HG03175 (cell line): ENCODE measurements at regions not wholly inside any gene's neighbourhood (a gene's known extent, or its start where the extent isn't known, plus 50 kb on each side); places are given as distances from the start of the nearest gene placed in this dataset.

Experiments
- ATAC-seq: cut with Tn5 transposase; IDR thresholded peaks from one replicate; pipeline ENCODE4 v1.9.1; 2021; ENCODE audit warnings: mild to moderate bottlenecking, moderate library complexity; ENCODE audit not compliant: unreplicated experiment

GRCh38 chr18:41268271-41268670, 686.8 kb upstream of the PIK3C3 start:
- no peak for ATAC-seq

GRCh38 chr18:41266616-41267015, 688.4 kb upstream of the PIK3C3 start:
- no peak for ATAC-seq

GRCh38 chr18:41266204-41266603, 688.8 kb upstream of the PIK3C3 start:
- ATAC-seq = no peak

- ATAC-seq = no peak
Measured at GRCh38 chr18:41265047-41265446, 690.0 kb upstream of the PIK3C3 start.

DNA sequence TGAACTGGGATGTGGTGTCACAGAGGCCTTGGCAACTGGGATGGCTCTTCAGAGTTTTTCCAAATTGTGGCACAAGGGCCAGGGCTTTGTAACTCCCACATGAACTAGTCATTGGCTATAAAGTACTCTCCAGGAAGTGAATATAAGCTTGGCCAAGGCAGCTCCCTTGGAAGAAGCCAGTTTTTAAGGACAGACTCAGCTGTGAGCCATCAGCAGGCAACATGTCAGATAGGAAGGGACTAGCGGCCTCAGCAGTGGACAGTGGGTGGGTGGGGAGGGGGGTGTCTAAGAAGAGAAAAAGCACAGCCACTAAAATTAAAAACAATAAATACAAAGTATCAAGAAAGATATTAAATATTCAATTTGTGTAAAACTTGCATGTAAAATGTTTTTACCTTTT, 691.1 kb upstream of the PIK3C3 start:
- no peak for ATAC-seq

GRCh38 chr18:41262688-41263087, 692.3 kb upstream of the PIK3C3 start:
- no peak for ATAC-seq

- no peak for ATAC-seq
Measured at GRCh38 chr18:41244591-41245037, 710.4 kb upstream of the PIK3C3 start.

DNA sequence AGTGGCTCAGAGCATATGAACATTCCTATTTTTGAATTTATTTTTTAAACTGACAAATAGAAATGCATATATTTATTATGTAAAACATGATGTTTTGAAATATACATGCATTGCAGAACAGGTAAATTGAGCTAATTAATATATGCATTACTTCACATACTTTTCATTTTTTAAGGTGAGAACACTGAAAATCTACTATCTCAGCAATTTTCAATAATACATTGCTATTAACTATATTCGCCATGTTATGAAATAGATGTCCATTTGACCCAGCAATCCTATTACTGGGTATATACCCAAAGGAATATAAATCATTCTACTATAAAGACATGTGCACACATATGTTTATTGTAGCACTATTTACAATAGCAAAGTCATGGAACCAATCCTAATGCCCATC, 717.7 kb upstream of the PIK3C3 start:
- ATAC-seq = no peak

- no peak for ATAC-seq
Measured at GRCh38 chr18:41231681-41232080, 723.4 kb upstream of the PIK3C3 start.

DNA sequence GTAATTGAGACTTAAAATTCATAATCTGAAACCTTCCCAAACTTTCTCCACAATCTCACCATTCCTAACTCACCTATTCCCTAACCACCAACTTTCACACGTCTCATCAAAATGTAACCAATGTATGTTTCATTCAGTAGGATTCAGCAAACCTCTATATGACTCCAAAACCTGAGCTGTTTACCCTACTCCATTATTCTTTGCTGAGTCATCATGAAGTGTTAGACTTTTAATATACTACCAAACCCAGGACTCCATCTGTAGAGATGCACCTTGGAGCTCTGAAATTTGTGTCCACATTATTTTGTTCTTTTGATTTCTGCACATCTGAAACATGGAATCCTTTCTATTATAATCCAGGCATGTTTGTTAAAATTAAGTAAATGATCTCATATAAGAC, 727.0 kb upstream of the PIK3C3 start:
- no peak for ATAC-seq

GRCh38 chr18:41226911-41227310, 728.1 kb upstream of the PIK3C3 start:
- ATAC-seq = no peak

DNA sequence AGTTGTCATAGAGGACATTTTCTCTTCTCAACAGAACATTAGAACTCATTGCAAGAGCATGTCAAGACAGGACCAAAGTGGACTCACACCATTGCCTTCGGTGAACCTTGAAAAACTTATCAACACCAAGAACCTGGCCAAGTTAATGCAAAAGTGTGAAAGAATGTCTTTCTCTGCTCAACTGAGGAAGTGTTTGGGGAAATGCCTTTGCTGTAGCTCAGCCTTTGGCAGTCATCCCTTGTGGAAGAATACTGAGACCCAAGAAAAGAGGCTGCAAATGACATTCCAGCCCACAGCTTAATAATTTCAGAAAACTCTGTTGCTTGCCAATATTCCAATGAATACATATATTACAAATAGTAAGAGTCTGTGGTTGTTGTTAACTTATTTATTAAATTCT, 728.8 kb upstream of the PIK3C3 start:
- no peak for ATAC-seq

DNA sequence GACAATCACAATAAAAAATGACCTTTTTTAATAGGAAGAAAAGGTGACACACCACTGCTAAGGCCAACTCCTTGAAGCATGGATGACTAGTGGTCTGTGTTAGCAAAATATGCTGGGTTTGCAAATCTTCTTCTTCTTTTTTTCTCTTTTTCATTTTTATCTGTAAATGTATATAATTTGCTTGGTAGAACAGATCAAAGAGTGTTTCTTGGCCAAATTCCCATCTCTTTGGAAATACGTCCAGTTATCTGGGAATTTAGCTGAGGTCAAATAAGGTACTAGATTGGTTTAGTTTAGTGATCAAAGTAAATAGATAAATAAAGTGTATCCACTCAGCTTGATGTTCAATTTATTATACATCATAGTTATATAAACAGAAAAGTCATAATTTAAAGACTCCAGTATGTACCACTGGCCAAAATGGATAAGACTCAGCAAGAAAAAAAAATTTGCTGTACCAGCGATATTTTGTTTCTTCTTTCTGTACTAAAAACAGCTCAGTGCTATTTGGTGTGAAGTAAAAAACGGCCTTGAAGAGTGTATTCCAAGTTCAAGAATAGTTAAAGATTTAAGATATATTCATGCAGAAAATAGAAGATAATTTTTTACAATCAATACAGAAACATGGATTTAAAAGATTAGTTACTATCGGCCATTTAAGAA, 738.6 kb upstream of the PIK3C3 start:
- no peak for ATAC-seq

- no peak for ATAC-seq
Measured at GRCh38 chr18:41207706-41208105, 747.3 kb upstream of the PIK3C3 start.

DNA sequence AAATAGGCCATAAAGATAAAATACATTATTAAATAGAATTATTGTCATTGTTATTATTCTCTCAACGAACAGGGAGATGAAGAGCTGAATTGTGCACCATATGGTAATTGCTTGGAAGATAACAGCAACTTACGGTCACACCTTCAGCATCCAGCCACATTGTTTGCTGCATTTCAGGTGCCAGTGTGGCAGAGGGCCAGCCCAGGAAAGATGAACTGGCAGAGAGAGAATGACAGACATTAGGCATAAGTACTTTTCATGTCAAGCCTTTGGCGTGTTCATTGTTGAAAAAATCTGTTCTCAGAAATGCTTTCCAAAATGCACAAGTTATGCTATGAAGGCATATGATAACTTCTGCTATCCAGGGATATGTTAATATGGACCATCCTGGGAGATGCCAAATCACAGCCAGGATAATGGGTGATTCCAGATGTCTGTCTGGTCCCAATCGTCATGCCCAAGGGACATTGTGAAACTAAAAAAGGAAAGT, 748.6 kb upstream of the PIK3C3 start:
- ATAC-seq = no peak

DNA sequence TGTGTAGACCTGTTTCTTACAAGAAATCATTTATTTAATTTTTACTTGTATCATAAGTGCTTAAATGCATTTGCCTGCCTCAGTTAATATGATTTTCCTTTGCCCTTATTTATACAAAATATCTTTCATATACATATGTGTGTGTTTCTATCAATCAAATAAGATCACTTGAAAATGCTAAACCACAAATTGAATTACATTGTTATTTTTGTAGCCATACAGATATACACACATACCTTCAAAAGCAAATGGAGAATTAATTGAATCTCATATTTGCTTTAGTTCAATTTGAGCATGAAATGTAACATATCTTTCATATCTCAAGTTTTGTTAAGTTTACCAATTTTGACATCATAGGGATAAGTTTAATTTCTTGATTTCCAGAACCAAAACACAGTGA, 755.8 kb upstream of the PIK3C3 start:
- ATAC-seq = no peak

GRCh38 chr18:41197967-41198366, 757.1 kb upstream of the PIK3C3 start:
- no peak for ATAC-seq

DNA sequence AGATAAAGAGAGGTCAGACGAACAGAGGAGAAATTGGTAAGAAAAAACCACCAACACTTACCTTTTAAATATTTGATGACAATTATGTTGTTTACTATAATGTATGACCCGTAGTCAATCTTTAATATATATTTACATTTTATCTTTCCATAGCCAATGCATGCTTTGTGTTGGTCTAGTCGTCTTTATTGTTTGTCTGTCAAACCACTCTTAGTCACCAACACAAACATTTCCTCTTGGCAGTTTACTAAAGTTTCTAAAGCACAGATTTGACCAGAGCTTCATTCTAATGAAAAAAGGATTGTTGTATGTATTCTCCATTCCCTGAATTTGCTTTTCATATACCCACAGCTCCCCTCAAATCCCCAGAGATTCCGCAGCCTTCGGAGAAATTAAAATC, 784.7 kb upstream of the PIK3C3 start:
- no peak for ATAC-seq

- ATAC-seq = no peak
Measured at GRCh38 chr18:41165625-41166024, 789.4 kb upstream of the PIK3C3 start.

- ATAC-seq = no peak
Measured at GRCh38 chr18:41162781-41163180, 792.3 kb upstream of the PIK3C3 start.

GRCh38 chr18:41162191-41162590, 792.8 kb upstream of the PIK3C3 start:
- no peak for ATAC-seq

- ATAC-seq = no peak
Measured at GRCh38 chr18:41155910-41156851, 798.9 kb upstream of the PIK3C3 start.
